ENCODE measurements at regions not wholly inside any gene's neighbourhood (a gene's known extent, or its start where the extent isn't known, plus 50 kb on each side); places are given as distances from the start of the nearest gene placed in this dataset.

GRCh38 chr18:2207294-2207693 lies 364.0 kb downstream of the METTL4 start:
- H3K27me3 ChIP-seq (replicated peaks), result no peaks in the 10 kb centered on the region
- TF ChIP-seq, protein P1, sequence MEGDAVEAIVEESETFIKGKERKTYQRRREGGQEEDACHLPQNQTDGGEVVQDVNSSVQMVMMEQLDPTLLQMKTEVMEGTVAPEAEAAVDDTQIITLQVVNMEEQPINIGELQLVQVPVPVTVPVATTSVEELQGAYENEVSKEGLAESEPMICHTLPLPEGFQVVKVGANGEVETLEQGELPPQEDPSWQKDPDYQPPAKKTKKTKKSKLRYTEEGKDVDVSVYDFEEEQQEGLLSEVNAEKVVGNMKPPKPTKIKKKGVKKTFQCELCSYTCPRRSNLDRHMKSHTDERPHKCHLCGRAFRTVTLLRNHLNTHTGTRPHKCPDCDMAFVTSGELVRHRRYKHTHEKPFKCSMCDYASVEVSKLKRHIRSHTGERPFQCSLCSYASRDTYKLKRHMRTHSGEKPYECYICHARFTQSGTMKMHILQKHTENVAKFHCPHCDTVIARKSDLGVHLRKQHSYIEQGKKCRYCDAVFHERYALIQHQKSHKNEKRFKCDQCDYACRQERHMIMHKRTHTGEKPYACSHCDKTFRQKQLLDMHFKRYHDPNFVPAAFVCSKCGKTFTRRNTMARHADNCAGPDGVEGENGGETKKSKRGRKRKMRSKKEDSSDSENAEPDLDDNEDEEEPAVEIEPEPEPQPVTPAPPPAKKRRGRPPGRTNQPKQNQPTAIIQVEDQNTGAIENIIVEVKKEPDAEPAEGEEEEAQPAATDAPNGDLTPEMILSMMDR (IDR thresholded peaks at IDR 0.05; ENCODE audit: low read depth, low read length, missing control alignments), result no peak
- DNase-seq, result no peak
- in situ Hi-C loops (cut with HindIII; ENCODE audit: low pct_ligation_motif_present, low sequenced_read_pairs), result no loop called here
- H3K4me3 ChIP-seq (ENCODE audit: low read depth, low read length), result no peak overlapping the region
- no peaks in the 10 kb centered on the region for H3K36me3 ChIP-seq (replicated peaks)
- H3K27ac ChIP-seq, result no peak overlapping the region

GRCh38 chr18:2212598-2213205 lies 358.6 kb downstream of the METTL4 start:
- DNase-seq, result no peak
- in situ Hi-C loops (cut with HindIII; ENCODE audit: low pct_ligation_motif_present, low sequenced_read_pairs), result no loop called here
- H3K27me3 ChIP-seq (replicated peaks), result no peaks in the 10 kb centered on the region
- H3K36me3 ChIP-seq (replicated peaks), result no peaks in the 10 kb centered on the region
- H3K4me3 ChIP-seq (ENCODE audit: low read depth, low read length), result no peak overlapping the region
- TF ChIP-seq, protein P1 (IDR thresholded peaks at IDR 0.05; ENCODE audit: low read depth, low read length, missing control alignments), result no peak
- H3K27ac ChIP-seq, result no peak overlapping the region

DNA sequence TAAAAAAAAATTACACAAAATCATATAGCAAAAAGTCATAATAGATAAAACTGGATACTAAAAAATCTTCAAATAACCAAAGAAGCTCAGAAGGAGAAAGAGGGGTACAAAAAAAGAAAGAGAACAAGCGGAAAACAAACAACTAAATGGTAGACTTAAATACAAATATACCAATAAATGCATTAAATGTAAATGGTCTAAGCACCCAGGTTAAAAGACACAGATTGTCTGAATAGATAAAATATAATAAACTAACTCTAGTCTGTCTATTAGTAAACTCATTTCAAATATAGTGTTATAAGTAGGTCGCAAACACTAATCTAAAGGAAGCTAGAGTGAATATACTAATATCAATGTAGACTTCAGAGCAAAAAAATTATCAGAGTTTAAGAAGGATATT lies 357.4 kb downstream of the METTL4 start:
- no peak for DNase-seq
- H3K4me3 ChIP-seq (ENCODE audit: low read depth, low read length), result no peak overlapping the region
- in situ Hi-C loops (cut with HindIII; ENCODE audit: low pct_ligation_motif_present, low sequenced_read_pairs), result no loop called here
- no peak overlapping the region for H3K27ac ChIP-seq
- H3K27me3 ChIP-seq (replicated peaks), result no peaks in the 10 kb centered on the region
- no peaks in the 10 kb centered on the region for H3K36me3 ChIP-seq (replicated peaks)
- TF ChIP-seq, protein P1 (IDR thresholded peaks at IDR 0.05; ENCODE audit: low read depth, low read length, missing control alignments), result no peak

DNA sequence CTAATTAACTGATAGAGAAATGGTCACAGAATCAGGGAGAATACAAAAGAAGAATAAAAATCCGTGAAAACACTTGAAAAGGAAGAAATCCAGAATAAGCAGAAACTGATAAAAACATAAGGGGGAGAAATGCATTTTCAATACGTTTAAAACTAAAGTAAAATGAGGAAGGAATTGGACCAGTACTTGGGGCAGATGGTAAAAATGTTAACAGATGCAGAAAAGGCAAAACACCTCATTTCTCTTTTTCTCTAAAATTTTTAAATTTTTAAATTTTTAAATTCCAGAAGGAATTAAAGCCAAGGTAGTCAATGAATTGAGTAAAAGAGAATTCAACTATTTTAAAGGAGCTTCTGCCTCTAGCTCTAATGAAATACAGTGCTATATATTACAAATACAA lies 353.9 kb downstream of the METTL4 start:
- no peak overlapping the region for H3K4me3 ChIP-seq (ENCODE audit: low read depth, low read length)
- TF ChIP-seq, protein P1 (IDR thresholded peaks at IDR 0.05; ENCODE audit: low read depth, low read length, missing control alignments), result no peak
- in situ Hi-C loops (cut with HindIII; ENCODE audit: low pct_ligation_motif_present, low sequenced_read_pairs), result no loop called here
- no peak for DNase-seq
- H3K27me3 ChIP-seq (replicated peaks), result no peaks in the 10 kb centered on the region
- H3K36me3 ChIP-seq (replicated peaks), result no peaks in the 10 kb centered on the region
- H3K27ac ChIP-seq, result no peak overlapping the region

DNA sequence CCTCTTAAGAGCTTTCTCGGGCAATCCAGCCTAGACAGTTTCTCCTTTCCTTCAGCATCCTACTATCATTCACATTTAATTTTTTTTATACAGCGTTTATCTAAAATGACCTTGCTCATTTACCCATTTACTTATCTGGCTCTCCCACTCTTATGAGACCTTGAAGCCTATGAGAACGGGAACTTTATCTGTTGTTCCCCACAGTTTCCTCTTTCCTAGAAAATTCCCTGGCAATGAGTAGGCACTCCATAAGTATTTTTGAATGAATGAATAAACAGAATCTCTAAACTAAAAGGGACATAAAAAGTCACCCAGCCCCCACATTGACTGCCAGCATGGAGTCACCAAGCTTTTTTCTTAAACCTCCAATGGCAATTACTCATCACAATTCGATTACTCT lies 353.2 kb downstream of the METTL4 start:
- no peak for DNase-seq
- H3K4me3 ChIP-seq (ENCODE audit: low read depth, low read length), result no peak overlapping the region
- TF ChIP-seq, protein P1 (IDR thresholded peaks at IDR 0.05; ENCODE audit: low read depth, low read length, missing control alignments), result no peak
- no peaks in the 10 kb centered on the region for H3K36me3 ChIP-seq (replicated peaks)
- no peaks in the 10 kb centered on the region for H3K27me3 ChIP-seq (replicated peaks)
- in situ Hi-C loops (cut with HindIII; ENCODE audit: low pct_ligation_motif_present, low sequenced_read_pairs), result no loop called here
- no peak overlapping the region for H3K27ac ChIP-seq

- H3K36me3 ChIP-seq (replicated peaks), result no peaks in the 10 kb centered on the region
- in situ Hi-C loops (cut with HindIII; ENCODE audit: low pct_ligation_motif_present, low sequenced_read_pairs), result no loop called here
- TF ChIP-seq, protein P1 (IDR thresholded peaks at IDR 0.05; ENCODE audit: low read depth, low read length, missing control alignments), result no peak
- H3K27me3 ChIP-seq (replicated peaks), result no peaks in the 10 kb centered on the region
- no peak overlapping the region for H3K4me3 ChIP-seq (ENCODE audit: low read depth, low read length)
- H3K27ac ChIP-seq, result no peak overlapping the region
- DNase-seq, result no peak
Observed at GRCh38 chr18:2219706-2220105, 351.6 kb downstream of the METTL4 start.
